IMR-90 (cell line): ENCODE measurements at regions not wholly inside any gene's neighbourhood (a gene's known extent, or its start where the extent isn't known, plus 50 kb on each side); places are given as distances from the start of the nearest gene placed in this dataset.

Source experiments
- ATAC-seq: fragments of 200-7000 bp; cut with Tn5 transposase; 2 replicates; pipeline ENCODE4 v1.9.1; 2020; ENCODE audit warnings: low read depth, mild to moderate bottlenecking, moderate library complexity
- BruUV-seq: library from RNA; stranded (reverse); fragments of 400-500 nt; replicated peaks from 2 replicates; lab custom pipeline; 2021; lab: Mats Ljungman, UMichigan
- CTCF ChIA-PET: fragments of 300-600 bp; formaldehyde crosslinking; extraction: SDS; loops from one replicate; lab custom pipeline; 2021; ENCODE audit warnings: antibody characterized with exemption; lab: Yijun Ruan, JAX
- POLR2A ChIA-PET: fragments of 300-600 bp; sonication (Branson Sonifier 250); formaldehyde crosslinking; loops from one replicate; lab custom pipeline; 2022; ENCODE audit warnings: antibody characterized with exemption; ENCODE audit not compliant: unreplicated experiment; lab: Charles Lee
- DNase-seq: peaks from one replicate; pipeline ENCODE4 v3.0.0; 2013
- H2AFZ ChIP-seq: replicated peaks from 2 replicates; pipeline ENCODE3; 2013; ENCODE audit warnings: low read length, mild to moderate bottlenecking; ENCODE audit not compliant: poor library complexity
- H2AK5ac ChIP-seq: 2 replicates; pipeline ENCODE4 v1.6.1; 2013; ENCODE audit warnings: low read depth, low read length, inconsistent platforms
- H2AK9ac ChIP-seq: replicated peaks from 2 replicates; pipeline ENCODE3; 2013; ENCODE audit warnings: mild to moderate bottlenecking, low read depth, low read length, moderate library complexity; ENCODE audit not compliant: poor library complexity
- H2BK120ac ChIP-seq: 2 replicates; pipeline ENCODE4 v1.6.1; 2013; ENCODE audit warnings: low read depth, low read length, inconsistent platforms
- H2BK15ac ChIP-seq: 3 replicates; pipeline ENCODE4 v1.6.1; 2013; ENCODE audit warnings: low read depth, low read length, inconsistent platforms
- H2BK20ac ChIP-seq: 2 replicates; pipeline ENCODE4 v1.6.1; 2013; ENCODE audit warnings: low read depth, mild to moderate bottlenecking, inconsistent platforms, low read length, moderate library complexity
- H2BK5ac ChIP-seq: 2 replicates; pipeline ENCODE4 v1.6.1; 2013; ENCODE audit warnings: mild to moderate bottlenecking, low read depth, low read length, inconsistent platforms; ENCODE audit not compliant: poor library complexity, severe bottlenecking
- H3K14ac ChIP-seq: replicated peaks from 2 replicates; pipeline ENCODE4 v1.6.1; 2013; ENCODE audit warnings: low read depth, low read length, inconsistent platforms
- H3K18ac ChIP-seq: 2 replicates; pipeline ENCODE4 v1.6.1; 2013; ENCODE audit warnings: low read depth, low read length, control low read depth
- H3K23ac ChIP-seq: 2 replicates; pipeline ENCODE4 v1.6.1; 2013; ENCODE audit warnings: low read depth, low read length, inconsistent platforms
- H3K27ac ChIP-seq: 2 replicates; pipeline ENCODE4 v1.5.1; 2013; ENCODE audit warnings: mild to moderate bottlenecking, control low read depth, low read length; ENCODE audit not compliant: insufficient read depth
- H3K27me3 ChIP-seq: 2 replicates; pipeline ENCODE4 v1.6.1; 2013; ENCODE audit warnings: low read length; ENCODE audit not compliant: control insufficient read depth, insufficient read depth
- H3K36me3 ChIP-seq: 2 replicates; pipeline ENCODE4 v1.6.1; 2013; ENCODE audit warnings: low read length, mixed read lengths; ENCODE audit not compliant: control insufficient read depth, insufficient read depth
- H3K4ac ChIP-seq: 2 replicates; pipeline ENCODE4 v1.6.1; 2013; ENCODE audit warnings: low read depth, low read length, inconsistent platforms
- H3K4me1 ChIP-seq: 2 replicates; pipeline ENCODE4 v1.6.1; 2013; ENCODE audit warnings: low read length, mixed read lengths; ENCODE audit not compliant: control insufficient read depth, insufficient read depth
- H3K4me2 ChIP-seq: 2 replicates; pipeline ENCODE4 v1.6.1; 2013; ENCODE audit warnings: low read depth, mild to moderate bottlenecking, control low read depth, low read length, moderate library complexity
- H3K4me3 ChIP-seq: 2 replicates; pipeline ENCODE4 v1.5.1; 2013; ENCODE audit warnings: low read depth, mild to moderate bottlenecking, control low read depth, low read length, moderate library complexity; ENCODE audit not compliant: insufficient read depth
- H3K56ac ChIP-seq: 2 replicates; pipeline ENCODE4 v1.6.1; 2013; ENCODE audit warnings: low read length, inconsistent platforms; ENCODE audit not compliant: insufficient read depth; ENCODE audit errors: extremely low read depth
- H3K79me1 ChIP-seq, 2 experiments: 2 replicates each; pipeline ENCODE4 v1.6.1; 2013; ENCODE audit warnings: low read length in 2 of 2, inconsistent platforms in 1 of 2, low read depth in 1 of 2
- H3K9ac ChIP-seq: 2 replicates; pipeline ENCODE4 v1.6.1; 2013; ENCODE audit warnings: low read depth, low read length, control low read depth
- H3K9me1 ChIP-seq: 2 replicates; pipeline ENCODE4 v1.6.1; 2013; ENCODE audit warnings: low read length, inconsistent platforms; ENCODE audit not compliant: insufficient read depth
- H3K9me3 ChIP-seq: 2 replicates; pipeline ENCODE4 v1.6.1; 2013; ENCODE audit warnings: low read length; ENCODE audit not compliant: control insufficient read depth, insufficient read depth
- H4K20me1 ChIP-seq: 2 replicates; pipeline ENCODE4 v1.6.1; 2013; ENCODE audit warnings: low read length, inconsistent platforms; ENCODE audit not compliant: insufficient read depth
- H4K5ac ChIP-seq: 2 replicates; pipeline ENCODE4 v1.6.1; 2013; ENCODE audit warnings: mild to moderate bottlenecking, low read depth, low read length, control low read depth
- H4K8ac ChIP-seq, 2 experiments: 2 replicates each; pipeline ENCODE4 v1.6.1; 2013; ENCODE audit warnings: low read depth in 2 of 2, low read length in 2 of 2, control low read depth in 1 of 2, inconsistent platforms in 1 of 2
- H4K91ac ChIP-seq: 2 replicates; pipeline ENCODE4 v1.6.1; 2013; ENCODE audit warnings: low read depth, low read length, inconsistent platforms; ENCODE audit not compliant: insufficient read depth
- BHLHE40 ChIP-seq: fragments of 150-350 bp; IDR thresholded peaks from 2 replicates; pipeline ENCODE4 v1.6.1; 2016; ENCODE audit warnings: mild to moderate bottlenecking, low read depth, low read length
- NFE2L2 ChIP-seq: fragments of 150-350 bp; IDR thresholded peaks from 2 replicates; pipeline ENCODE4 v1.6.1; 2016; ENCODE audit warnings: low read depth, mild to moderate bottlenecking, low read length
- POLR2A ChIP-seq: IDR thresholded peaks from 2 replicates; pipeline ENCODE4 v1.6.1; 2012; ENCODE audit warnings: mild to moderate bottlenecking, low read depth, low read length
- RCOR1 ChIP-seq: IDR thresholded peaks from 2 replicates; pipeline ENCODE4 v1.6.1; 2012; ENCODE audit warnings: mild to moderate bottlenecking, low read length, improper control_type of control experiment; ENCODE audit not compliant: insufficient replicate concordance
- WGBS, 2 experiments: methylation state at CpG; one replicate each; pipeline versions ENCODE4 v1.1.5 to v1.1.7; 2013; ENCODE audit warnings: missing lambda C conversion rate in 2 of 2; ENCODE audit not compliant: insufficient read length in 1 of 2; ENCODE audit errors: extremely low coverage in 2 of 2; 5-methylcytosine and 5-hydroxymethylcytosine counted together
- dilution Hi-C: fragments of 300-500 bp; cut with HindIII; formaldehyde crosslinking; loops from one replicate; pipeline ENCODE4 v1.14.3; 2018; ENCODE audit warnings: low sequenced_read_pairs; ENCODE audit not compliant: unreplicated experiment
- in situ Hi-C: fragments of 300-500 bp; cut with MboI; formaldehyde crosslinking; loops from 3 replicates; pipeline ENCODE4 v1.14.3; 2019; ENCODE audit warnings: low sequenced_read_pairs, inconsistent platforms, mixed read lengths
- intact Hi-C: fragments of 100-400 bp; cut with micrococcal nuclease; formaldehyde crosslinking; loops from 2 replicates; pipeline ENCODE4 v1.10.0; 2022

DNA sequence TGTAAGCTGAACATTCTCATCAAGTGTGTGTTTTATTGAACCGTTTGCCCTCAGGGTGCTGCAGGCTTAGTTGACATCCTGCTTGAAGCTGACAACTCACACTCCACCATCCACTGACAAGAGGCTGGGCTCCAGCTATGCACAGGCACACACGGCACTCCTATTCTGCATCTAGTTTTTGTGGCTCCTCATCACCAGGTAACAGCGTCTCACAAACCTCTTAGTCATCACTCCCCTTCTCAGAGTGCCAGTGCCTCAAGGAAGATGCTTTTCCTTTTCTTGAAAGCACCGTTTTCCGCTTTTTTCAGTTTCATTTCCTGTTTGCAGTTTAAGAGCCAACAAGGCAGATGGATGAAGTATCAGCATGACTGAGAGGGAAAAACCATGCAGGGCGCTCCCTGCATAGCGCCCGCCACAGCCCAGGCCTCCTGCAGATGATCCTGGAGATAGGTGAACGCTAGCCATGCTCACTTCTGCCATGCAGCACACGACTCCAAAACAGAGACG is 491.2 kb downstream of the COG6 start:
- H3K9me1 ChIP-seq, result no peaks in the 10 kb centered on the region
- no peak overlapping the region for H2AK5ac ChIP-seq
- H3K18ac ChIP-seq, result no peak overlapping the region
- no peak overlapping the region for H3K14ac ChIP-seq
- no peaks in the 10 kb centered on the region for H3K79me1 ChIP-seq
- no peak overlapping the region for H3K4ac ChIP-seq
- H3K56ac ChIP-seq, result no peak overlapping the region
- H2BK5ac ChIP-seq, result no peak overlapping the region
- H3K9ac ChIP-seq, result no peak overlapping the region
- no peak overlapping the region for H2AFZ ChIP-seq
- no peak overlapping the region for H4K91ac ChIP-seq
- WGBS, 2 experiments, result 59% methylated on average over 4 of the region's 11 CpGs; no CpG with 5 or more reads in 1 of the 2 experiments
- H3K4me1 ChIP-seq, result no peaks in the 10 kb centered on the region
- H2BK120ac ChIP-seq, result no peak overlapping the region
- H4K5ac ChIP-seq, result no peak overlapping the region
- no peaks in the 10 kb centered on the region for H3K9me3 ChIP-seq
- H2AK9ac ChIP-seq, result no peak overlapping the region
- dilution Hi-C loops, result no loop called here
- no peaks in the 10 kb centered on the region for H3K27me3 ChIP-seq
- TF ChIP-seq BHLHE40 (no peak), POLR2A (no peak), RCOR1 (no peak), NFE2L2 (no peak)
- no peak overlapping the region for H3K4me2 ChIP-seq
- H3K27ac ChIP-seq, result no peak overlapping the region
- no peak overlapping the region for H3K4me3 ChIP-seq
- ATAC-seq (no peak), DNase-seq (no peak)
- no peak overlapping the region for H2BK20ac ChIP-seq
- intact Hi-C loops, result no loop called here
- H4K20me1 ChIP-seq, result no peaks in the 10 kb centered on the region
- ChIA-PET CTCF (no interaction called here), POLR2A (no interaction called here)
- H3K23ac ChIP-seq, result no peak overlapping the region
- H4K8ac ChIP-seq, result no peak overlapping the region
- no peaks in the 10 kb centered on the region for H3K36me3 ChIP-seq
- no TSS peak for BruUV-seq
- in situ Hi-C loops, result no loop called here
- H2BK15ac ChIP-seq, result no peak overlapping the region
